Osteoblast (primary cell): ENCODE measurements at regions not wholly inside any gene's neighbourhood (a gene's known extent, or its start where the extent isn't known, plus 50 kb on each side); places are given as distances from the start of the nearest gene placed in this dataset.

Experiments
- DNase-seq: peaks from one replicate; pipeline ENCODE4 v3.0.0; 2011; ENCODE audit warnings: low spot score, mixed read lengths; ENCODE audit not compliant: insufficient read length; ENCODE audit errors: missing footprints
- H2AFZ ChIP-seq: 2 replicates; pipeline ENCODE4 v1.6.0; 2011; ENCODE audit warnings: mild to moderate bottlenecking, low read length
- H3K27ac ChIP-seq: 2 replicates; pipeline ENCODE4 v1.5.1; 2011; ENCODE audit warnings: mild to moderate bottlenecking, low read depth, low read length, moderate library complexity
- H3K27me3 ChIP-seq: 2 replicates; pipeline ENCODE4 v1.6.0; 2012; ENCODE audit warnings: mild to moderate bottlenecking, control low read depth, inconsistent platforms, low read length, moderate library complexity; ENCODE audit not compliant: insufficient read depth
- H3K36me3 ChIP-seq: 2 replicates; pipeline ENCODE4 v1.5.1; 2011; ENCODE audit warnings: mild to moderate bottlenecking, low read length, control low read depth, moderate library complexity; ENCODE audit not compliant: insufficient read depth
- H3K4me1 ChIP-seq: 2 replicates; pipeline ENCODE4 v1.5.1; 2011; ENCODE audit warnings: mild to moderate bottlenecking, low read length, control low read depth, moderate library complexity; ENCODE audit not compliant: insufficient read depth
- H3K4me2 ChIP-seq: 2 replicates; pipeline ENCODE4 v1.6.0; 2011; ENCODE audit warnings: mild to moderate bottlenecking, low read length; ENCODE audit not compliant: insufficient read depth
- H3K4me3 ChIP-seq: fragments of 200-600 bp; sonication (generic); 3 replicates; pipeline ENCODE4 v1.5.1; 2012; ENCODE audit warnings: mild to moderate bottlenecking, low read length, inconsistent platforms; ENCODE audit not compliant: insufficient read depth
- H3K79me2 ChIP-seq: 2 replicates; pipeline ENCODE4 v1.6.0; 2012; ENCODE audit warnings: mild to moderate bottlenecking, low read length, control low read depth, inconsistent platforms; ENCODE audit not compliant: insufficient read depth
- H3K9me3 ChIP-seq: 2 replicates; pipeline ENCODE4 v1.5.1; 2011; ENCODE audit warnings: low read depth, low read length, control low read depth
- H4K20me1 ChIP-seq: 2 replicates; pipeline ENCODE4 v1.6.0; 2012; ENCODE audit warnings: mild to moderate bottlenecking, low read length, control low read depth; ENCODE audit not compliant: insufficient read depth
- CTCF ChIP-seq: IDR thresholded peaks from 2 replicates; pipeline ENCODE4 v1.5.1; 2011; ENCODE audit warnings: mild to moderate bottlenecking, low read depth, low read length, moderate library complexity; ENCODE audit errors: extremely low read depth

- Histone ChIP-seq H3K27ac (peak overlapping the region; percentile 69), H3K4me2 (peak overlapping the region; percentile 23)
- TF ChIP-seq CTCF = no peak
Measured at GRCh38 chr14:65255029-65255545, 152.8 kb upstream of the MAX start.

GRCh38 chr14:65255583-65256461 is 153.5 kb upstream of the MAX start:
- no peak for DNase-seq

More at GRCh38 chr14:65255029-65255545, 152.8 kb upstream of the MAX start:
- Histone ChIP-seq H3K4me1 (peaks cover 27% of the 10 kb centered on the region), H4K20me1 (no peaks in the 10 kb centered on the region), H2AFZ (peak overlapping the region; percentile 45), H3K27me3 (no peaks in the 10 kb centered on the region), H3K36me3 (no peaks in the 10 kb centered on the region), H3K4me3 (no peak overlapping the region), H3K9me3 (no peaks in the 10 kb centered on the region), H3K79me2 (no peaks in the 10 kb centered on the region)
- DNase-seq = peak; percentile 88

GRCh38 chr14:65256714-65257113 is 154.4 kb upstream of the MAX start:
- Histone ChIP-seq H3K27ac (no peak overlapping the region), H3K4me2 (no peak overlapping the region), H2AFZ (no peak overlapping the region), H3K4me3 (no peak overlapping the region), H3K27me3 (no peaks in the 10 kb centered on the region), H4K20me1 (no peaks in the 10 kb centered on the region), H3K4me1 (peaks cover 26% of the 10 kb centered on the region), H3K36me3 (no peaks in the 10 kb centered on the region), H3K79me2 (no peaks in the 10 kb centered on the region), H3K9me3 (no peaks in the 10 kb centered on the region)
- no peak for DNase-seq
- TF ChIP-seq CTCF = no peak

More at GRCh38 chr14:65255583-65256461, 153.5 kb upstream of the MAX start:
- Histone ChIP-seq H3K4me1 (peaks cover 32% of the 10 kb centered on the region), H4K20me1 (no peaks in the 10 kb centered on the region), H3K27ac (peak overlapping the region; percentile 69), H3K4me2 (no peak overlapping the region), H3K79me2 (no peaks in the 10 kb centered on the region), H3K9me3 (no peaks in the 10 kb centered on the region), H2AFZ (no peak overlapping the region), H3K27me3 (no peaks in the 10 kb centered on the region), H3K36me3 (no peaks in the 10 kb centered on the region), H3K4me3 (no peak overlapping the region)
- TF ChIP-seq CTCF = no peak

- H2AFZ ChIP-seq = no peak overlapping the region
- H3K27me3 ChIP-seq = no peaks in the 10 kb centered on the region
- peak overlapping the region; percentile 32 for H3K4me2 ChIP-seq
- no peaks in the 10 kb centered on the region for H4K20me1 ChIP-seq
- H3K79me2 ChIP-seq = no peaks in the 10 kb centered on the region
- peaks cover 24% of the 10 kb centered on the region for H3K4me1 ChIP-seq
- no peaks in the 10 kb centered on the region for H3K9me3 ChIP-seq
- no peak for TF ChIP-seq CTCF
- no peak overlapping the region for H3K4me3 ChIP-seq
- DNase-seq = no peak
- peak overlapping the region; percentile 34 for H3K27ac ChIP-seq
- no peaks in the 10 kb centered on the region for H3K36me3 ChIP-seq
Measured at GRCh38 chr14:65257425-65257824, 155.1 kb upstream of the FUT8 start.
